HG03159 (cell line): ENCODE measurements at regions not wholly inside any gene's neighbourhood (a gene's known extent, or its start where the extent isn't known, plus 50 kb on each side); places are given as distances from the start of the nearest gene placed in this dataset.
"Not testable (repeated sequence)": the region's sequence is repeated elsewhere in the genome, so short reads cannot be mapped to it uniquely, and the experiment has no call there.

Experiments used
- ATAC-seq: cut with Tn5 transposase; IDR thresholded peaks from one replicate; pipeline ENCODE4 v1.9.1; 2021; ENCODE audit warnings: mild to moderate bottlenecking, moderate library complexity; ENCODE audit not compliant: unreplicated experiment

DNA sequence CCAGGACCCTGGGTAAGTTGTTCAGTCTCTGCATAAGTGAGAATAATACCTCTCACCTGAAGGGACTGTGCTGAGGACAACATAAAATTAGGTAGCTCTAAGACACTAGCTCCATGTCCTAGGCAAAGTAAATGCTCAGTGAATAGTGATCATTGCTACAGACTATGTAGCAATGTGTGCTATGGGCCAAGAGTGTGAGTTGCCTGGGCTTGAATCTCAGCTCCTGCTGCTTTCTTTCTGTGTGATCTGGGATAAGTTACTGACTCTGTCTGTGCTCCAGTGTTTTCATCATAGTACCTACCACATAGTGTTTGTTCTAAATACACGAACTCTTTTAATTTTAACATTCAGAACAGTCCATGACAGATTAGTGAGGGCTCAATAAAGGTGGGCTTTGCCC lies 81.1 kb upstream of the MFGE8 start:
- no peak for ATAC-seq

DNA sequence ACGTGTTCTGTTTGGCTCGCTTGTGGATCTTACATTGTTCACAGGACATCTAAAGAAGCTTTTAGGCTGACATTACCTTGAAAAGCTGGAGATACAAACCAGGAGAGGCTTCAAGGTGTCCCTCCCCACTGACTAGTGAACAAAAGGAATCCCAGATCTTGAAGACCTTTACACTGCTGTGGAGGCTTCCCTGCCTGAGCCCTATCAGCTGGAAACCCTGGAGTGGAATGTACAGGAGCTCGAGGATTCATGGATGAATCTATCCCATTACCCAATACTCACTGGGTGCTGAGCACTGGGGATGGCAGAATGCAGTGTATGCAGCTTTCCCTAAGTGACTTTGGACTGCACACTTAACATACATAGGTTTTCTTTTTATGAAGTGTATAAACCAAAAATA lies 82.3 kb upstream of the MFGE8 start:
- no peak for ATAC-seq

DNA sequence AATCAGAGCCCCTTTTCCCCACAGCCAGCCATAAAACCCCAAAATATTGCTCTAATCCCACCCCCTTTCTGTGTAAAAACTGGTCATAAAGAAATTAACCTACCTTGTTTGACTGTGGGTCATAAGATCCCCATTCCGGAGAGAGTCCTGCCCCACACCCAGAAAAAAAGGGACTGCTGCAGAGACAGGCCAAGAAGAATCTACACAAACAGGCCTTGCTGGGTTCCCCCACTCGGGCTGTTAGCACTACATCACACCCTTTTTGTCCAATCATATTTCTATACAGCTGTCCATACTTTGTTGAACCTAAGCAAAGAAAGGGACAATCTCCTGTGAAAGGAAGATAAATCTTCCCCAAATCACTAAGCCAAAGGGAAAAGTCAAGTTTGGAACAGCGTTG lies 84.4 kb upstream of the MFGE8 start:
- ATAC-seq, result no peak

DNA sequence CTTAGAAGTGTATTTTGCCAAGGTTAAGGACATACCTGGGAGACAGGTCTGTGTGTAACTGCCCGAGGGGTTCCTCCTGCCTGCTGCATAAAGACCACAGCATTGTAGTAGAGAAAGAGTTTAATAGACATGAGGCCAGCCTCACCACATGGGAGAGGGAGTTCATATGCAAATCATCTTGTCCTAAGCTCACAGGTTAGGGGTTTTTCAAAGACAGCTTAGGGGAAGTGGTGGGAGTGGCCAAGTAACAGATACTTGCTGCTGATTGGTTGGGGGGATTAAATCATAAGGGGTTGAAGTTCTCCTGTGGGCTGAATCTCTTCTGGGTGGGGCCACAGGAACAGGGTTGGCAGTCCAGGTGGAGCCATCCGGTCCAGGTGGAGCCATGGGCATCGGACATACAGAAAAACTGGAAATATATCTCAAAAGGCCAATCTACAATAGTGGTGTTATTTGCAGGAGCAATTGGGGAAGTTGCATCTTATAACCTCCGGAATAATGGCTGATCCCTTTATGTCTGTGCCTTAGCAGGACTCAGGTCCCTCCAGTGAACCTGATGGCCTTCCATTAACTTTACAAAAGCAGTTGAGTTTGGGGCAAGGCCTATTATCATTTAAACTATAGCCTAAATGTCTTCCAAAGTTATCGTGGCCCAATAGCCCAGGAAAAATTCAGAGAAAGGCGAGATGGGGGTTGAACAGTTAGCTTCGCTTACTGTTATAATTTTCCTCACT lies 86.0 kb upstream of the MFGE8 start:
- ATAC-seq, result no peak

DNA sequence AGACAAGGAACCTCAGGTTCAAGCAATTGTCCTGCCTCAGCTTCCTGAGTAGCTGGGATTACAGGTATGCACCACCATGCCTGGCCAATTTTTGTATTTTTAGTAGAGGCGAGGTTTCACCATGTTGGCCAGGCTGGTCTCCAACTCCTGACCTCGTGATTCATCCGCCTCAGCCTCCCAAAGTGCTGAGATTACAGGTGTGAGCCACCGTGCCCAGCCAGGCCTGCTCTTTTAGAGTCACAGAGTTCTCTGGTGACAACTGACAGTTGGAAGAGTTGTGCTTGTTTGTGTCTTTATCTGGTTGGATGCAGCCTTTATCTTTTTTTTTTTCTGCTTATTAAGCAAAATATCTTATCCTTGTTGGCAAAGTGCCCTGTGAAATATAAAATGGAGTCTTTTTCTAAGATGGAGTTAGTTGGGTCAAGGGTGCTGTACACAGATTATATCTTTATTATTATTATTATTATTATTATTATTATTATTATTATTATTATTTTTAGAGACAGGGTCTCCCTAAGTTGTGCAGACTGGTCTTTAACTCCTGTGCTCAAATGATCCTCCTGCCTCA lies 86.5 kb upstream of the ABHD2 start:
- not testable (repeated sequence) for ATAC-seq

DNA sequence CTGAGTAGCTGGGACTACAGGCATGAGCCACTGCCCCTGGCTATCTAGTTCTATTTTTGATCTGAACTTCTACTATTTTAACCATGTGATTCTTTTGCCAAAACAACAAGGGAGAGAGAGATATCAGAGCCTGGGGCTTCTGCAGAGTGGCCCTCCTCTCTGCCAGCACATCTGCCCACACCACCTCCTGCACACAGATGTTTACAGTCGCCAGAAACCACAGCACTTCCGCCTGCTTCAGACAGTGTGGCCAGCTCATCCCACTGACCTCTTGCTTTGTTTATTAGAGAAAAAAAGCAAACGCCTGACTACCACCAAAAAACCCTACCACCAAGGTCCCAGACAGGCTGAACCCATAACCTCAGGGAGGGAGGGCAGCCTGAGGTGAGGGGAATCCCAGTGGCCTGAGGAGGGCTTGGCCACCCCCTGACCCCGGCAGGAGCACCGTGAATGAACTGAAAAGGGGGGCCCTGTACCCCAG lies 85.9 kb upstream of the ABHD2 start:
- ATAC-seq, result peak; percentile 76

DNA sequence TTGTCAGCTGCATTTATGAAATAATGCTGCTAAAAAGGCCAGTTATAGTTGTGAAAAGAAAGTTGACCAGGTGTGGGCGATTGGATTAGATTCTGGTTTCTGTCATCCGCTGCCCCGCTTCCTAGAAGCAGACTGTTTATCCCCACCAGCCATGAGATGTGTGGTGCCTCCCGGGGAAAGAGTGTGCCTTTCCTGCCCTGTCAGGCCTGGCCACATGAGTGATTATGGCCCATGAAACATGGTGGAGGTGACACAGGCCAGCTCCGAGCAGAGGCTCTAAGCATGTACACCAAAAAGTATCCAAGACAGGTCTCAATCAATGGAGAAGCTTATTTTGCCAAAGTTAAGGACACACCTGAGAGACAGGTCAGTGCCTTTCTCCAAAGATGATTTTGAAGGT lies 85.4 kb upstream of the ABHD2 start:
- ATAC-seq, result no peak

DNA sequence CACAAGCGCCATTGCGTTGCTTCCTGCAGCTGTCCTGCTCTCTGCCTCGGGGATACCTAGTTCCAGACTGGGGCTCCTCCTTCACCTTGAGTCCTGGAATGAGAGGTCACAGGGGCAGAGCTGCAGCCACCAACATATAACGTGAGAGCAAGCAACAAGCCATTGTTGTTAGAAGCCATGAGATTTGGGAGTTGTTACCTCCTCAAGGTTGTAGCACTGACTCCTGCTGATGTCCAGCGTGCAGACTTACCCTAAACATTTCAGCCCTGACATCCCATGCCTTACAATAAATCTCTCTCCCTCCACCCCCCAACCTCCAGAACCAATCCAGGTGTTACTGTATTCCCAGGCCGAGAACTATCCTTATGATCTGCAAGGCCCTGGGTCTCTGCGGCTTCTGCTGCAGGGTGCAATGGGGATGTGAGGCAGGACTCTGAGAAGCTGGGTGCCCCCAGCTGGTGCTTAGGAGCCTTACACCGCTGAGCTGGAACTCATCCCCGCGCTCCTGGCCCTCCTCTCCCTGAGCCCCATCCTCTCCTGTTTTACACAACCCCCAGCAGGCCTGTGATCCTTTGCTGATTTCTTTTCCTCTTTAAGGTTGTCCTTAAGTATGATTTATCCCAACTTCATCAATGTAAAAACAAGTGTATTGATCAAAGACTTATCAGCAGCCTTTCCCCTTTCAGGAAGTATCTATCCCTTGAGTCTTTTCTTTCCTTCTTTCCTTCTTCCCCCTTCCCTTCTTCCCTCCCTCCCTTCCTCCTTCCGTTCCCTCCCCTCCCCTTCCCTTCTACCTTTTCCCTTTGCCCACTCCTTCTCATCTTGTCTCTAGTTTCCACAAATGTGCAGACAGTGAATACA lies 84.2 kb upstream of the ABHD2 start:
- ATAC-seq, result no peak

DNA sequence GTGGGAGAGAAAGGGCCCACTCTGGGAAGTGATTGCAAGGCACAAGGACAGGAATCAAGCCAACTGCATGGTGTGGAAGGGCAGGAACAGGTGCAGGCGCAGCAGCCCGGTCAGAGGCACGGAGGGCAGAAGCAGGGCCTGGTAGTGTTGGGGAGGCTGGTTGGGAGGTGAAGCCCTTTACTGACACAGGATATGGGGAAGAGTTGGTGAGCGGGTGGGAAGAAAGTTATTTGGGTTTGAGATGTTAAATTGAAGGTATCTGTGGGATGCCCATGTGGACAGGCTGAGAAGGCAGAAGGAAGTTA lies 83.6 kb upstream of the ABHD2 start:
- no peak for ATAC-seq

DNA sequence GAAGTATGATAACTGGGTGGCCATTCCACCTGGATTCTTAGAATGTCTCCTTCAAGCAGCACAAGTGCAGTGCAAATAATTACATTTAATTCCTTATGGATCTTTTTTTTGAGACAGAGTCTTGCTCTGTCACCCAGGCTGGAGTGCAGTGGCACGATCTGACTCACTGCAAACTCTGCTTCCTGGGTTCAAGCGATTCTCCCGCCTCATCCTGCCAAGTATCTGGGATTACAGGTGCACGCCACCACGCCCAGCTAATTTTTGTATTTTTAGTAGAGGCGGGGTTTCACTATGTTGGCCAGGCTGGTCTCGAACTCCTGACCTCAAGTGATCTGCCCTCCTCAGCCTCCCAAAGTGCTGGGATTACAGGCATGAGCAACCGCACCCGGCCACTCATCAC lies 80.7 kb upstream of the ABHD2 start:
- not testable (repeated sequence) for ATAC-seq

DNA sequence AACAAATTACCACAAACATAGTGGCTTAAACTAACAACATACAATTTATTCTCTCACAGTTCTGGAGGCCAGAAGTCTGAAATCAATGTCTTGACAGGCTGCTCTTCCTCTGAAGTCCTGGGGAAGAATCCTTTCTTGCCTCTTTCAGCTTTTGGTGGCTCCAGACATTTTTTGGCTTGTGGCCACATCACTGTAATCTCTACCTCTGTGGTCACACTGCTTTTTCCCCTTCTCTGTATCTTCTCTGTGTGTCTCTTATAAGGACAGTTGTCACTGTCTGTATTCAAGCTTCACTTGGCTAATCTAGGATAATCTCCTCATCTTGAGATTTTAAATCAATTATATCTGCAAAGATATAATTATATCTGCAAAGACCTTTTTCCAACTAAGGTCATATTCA lies 80.3 kb upstream of the ABHD2 start:
- ATAC-seq, result no peak

DNA sequence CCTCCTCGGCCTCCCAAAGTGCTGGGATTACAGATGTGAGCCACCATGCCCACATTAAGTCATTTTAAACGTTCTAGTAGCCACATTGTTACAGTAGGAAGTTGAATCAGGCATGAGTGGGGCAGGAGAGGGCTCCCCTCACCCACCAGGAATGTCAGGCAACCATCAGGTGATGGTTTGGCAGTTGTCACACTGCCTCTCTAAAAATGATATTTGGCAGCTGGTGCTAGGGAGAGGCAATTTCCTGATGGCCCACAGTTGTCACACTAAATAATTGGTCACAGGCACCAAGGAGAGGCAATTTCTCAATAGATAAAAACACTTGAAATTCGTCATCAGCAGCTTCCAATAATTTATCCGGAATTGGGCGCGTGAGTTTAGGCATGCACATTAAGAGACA lies 79.2 kb upstream of the ABHD2 start:
- ATAC-seq, result no peak

DNA sequence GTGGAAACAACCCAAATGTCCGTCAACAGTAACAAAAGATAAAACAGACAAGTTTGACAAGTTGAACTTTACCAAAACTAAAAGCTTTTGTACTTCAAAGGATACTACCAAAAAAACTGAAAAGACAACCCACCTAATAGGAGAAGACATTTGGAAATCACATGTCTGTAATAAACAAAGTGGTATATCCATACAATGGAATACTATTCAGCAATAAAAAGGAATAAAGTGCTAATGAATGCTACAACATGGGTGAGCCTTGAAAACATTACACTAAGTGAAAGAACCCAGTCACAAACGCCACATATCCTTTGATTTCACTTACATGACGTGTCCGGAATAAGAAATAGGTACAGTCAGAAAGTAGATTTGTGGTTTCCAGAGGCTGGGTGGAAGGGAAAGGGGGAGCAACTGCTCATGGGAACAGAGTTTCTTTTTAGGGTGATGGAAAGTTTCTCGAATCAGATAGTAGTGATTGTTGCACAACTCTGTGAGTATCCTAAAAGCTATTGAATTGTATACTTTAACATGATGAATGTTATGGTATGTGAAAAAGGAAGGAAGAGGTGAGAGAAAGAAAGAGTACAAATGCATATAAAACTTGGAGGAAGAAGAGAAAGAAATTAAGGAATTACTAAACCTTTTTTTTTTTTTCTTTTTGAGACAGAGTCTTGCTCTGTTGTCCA lies 72.7 kb upstream of the ABHD2 start:
- ATAC-seq, result no peak

DNA sequence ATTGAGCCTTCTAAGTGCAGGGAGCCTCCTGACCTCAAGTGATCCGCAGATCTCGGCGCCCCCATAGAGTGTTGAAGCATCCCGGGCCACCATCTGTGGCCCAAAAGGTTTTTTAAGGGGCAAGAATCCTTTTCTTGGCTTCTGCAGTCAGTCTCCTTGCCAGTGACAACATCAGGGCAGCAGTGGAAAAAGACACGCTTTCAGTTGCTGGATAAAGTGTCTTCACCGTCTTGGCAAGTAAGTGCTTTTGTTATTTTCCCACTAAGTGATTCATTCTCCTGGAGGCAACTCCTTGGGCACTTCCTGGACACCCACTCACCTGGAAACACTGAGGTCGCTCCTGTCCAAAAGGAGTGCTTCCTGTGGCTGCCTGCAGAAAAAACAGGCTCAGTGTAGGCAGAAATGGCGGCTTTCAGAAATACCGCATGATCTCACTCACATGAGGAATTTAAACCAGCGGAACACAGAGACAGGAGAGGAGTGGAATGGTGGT lies 71.7 kb upstream of the ABHD2 start:
- ATAC-seq, result no peak

DNA sequence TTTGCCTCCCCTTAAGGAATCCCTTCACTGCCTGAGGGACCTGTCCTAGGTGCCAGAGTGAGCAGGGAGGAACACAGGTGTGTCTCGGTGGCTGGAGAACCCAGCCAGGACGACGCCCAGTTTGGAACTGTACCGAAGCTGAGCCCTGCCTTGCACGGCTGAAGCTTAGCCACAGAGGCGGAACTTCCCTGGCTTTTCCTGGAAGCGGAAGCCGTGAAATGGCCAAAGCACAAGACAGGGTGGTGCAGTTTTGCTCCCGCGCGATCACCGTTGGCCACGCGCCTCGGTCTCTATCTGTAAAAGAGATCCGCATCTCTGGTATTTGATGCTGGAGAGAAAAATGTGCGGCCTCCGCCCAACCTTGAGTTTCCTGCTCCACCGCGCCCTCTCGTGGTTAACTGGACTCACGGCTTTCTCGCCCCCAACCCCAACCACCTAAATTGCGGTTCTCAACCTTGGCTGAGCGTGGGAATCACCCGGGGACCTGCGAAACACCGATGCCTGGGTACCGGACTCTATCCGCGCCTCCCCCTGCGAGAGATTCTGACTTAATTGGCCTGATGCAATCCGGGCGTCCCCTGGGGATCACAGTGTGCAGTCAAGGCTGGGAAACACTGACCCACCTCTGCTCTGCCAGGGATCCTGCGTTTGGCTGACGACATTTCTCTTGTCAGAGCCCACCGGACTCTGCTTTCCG lies 70.7 kb upstream of the ABHD2 start:
- ATAC-seq, result no peak

DNA sequence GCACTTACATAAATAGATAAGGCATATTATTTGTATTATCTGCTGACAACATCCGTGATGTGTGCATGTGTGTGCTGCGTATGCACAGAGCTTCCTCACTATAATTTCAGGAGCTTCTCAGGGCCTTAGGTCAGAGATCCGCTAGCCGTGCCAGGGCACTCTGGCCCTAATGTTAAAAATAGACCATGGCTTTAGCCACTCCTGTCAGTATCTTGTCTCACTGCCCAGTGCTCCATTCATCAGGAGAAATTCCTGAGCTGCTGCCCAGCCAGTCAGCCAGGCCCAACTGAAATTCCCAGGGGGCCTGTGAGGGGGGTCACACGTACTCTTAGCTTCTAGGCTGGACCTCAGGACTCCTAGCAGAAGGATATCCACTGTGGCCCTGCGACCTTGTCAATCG lies 70.0 kb upstream of the ABHD2 start:
- ATAC-seq, result no peak

DNA sequence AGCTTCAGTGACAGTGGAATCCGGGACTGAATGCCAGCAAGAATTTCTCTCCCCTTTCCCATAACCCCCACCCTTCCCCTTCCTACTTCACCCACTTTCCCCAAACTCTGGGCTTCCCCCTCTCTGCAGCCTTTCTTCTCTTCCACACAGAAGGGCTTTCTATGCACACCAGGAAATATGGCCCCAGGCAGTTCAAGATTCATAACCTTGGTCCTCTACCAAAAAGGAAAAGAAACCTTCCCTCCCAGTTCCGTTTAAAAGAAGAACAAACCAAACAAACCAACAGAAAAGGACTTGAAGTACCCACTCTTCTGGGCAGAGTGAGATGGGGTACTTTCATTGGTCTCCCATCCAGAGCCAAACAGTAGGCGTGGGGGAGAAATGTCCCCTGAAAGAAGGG lies 68.8 kb upstream of the ABHD2 start:
- no peak for ATAC-seq

DNA sequence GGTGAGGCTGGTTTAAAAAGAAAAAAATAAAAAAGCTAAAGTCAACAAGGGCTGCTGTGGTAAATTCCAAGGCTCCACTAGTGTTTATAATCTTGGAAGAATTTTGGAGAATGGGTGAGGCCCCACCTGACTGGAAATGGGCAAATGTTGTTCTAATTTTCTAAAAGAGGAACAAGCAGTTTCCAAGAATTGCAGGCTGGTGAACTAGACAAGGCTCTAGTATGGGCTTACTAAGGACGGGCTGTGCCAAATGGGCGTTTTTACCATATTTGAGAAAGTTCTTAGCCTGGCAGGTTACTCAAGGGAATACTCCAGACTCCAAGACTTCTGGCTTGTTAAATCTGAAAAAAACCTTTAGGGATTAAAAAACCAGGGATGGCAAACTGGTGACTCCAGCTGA lies 67.0 kb upstream of the ABHD2 start:
- ATAC-seq, result no peak

DNA sequence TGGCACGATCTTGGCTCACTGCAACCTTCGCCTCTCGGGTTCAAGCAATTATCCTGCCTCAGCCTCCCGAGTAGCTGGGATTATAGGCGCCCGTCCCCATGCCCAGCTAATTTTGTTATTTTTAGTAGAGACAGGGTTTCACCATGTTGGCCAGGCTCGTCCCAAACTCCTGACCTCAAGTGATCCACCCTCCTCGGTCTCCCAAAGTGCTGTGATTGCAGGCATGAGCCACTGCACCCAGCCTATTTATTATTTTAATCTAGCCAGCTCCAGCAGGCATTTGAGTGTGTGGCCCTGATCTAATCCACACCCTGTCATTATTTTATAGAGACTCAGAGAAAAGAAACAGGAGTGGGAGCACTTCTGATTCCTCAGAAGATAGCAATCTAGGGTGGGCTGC lies 66.4 kb upstream of the ABHD2 start:
- not testable (repeated sequence) for ATAC-seq

DNA sequence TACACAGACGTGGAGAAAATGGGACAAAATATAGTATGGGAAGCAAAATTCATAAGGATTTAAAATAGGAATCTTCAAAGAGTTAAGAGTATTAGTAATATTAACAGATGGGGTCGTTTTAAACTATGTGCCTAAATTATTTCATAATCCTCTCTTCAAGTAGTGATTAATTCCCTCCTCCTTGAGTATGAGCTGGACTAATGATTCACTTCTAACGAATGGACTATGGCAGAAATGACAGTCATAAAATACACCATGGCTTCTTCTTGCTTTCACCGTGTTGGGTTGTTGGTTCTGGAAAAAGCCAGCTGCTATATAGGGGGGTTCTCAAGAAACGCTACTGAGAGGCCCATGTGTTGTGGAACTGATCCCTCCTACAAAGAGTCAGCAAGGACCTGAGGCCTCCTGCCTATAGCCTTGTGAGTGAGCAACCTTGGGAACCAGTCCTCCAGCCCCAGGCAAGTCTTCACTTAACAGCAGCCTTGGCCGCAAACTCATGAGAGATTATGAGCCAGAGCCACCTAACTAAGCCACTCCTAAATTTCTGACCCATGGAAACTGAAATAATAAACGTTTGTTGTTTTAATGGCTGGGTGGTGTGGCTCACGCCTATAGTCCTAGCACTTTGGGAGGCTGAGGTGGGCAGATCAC lies 64.8 kb upstream of the ABHD2 start:
- ATAC-seq, result no peak
